ENCODE measurements at regions not wholly inside any gene's neighbourhood (a gene's known extent, or its start where the extent isn't known, plus 50 kb on each side); places are given as distances from the start of the nearest gene placed in this dataset.

GRCh38 chr20:50341880-50342637, 151.4 kb downstream of the CEBPB start:
- H2BK12ac ChIP-seq (ENCODE audit: low read length), result no peak overlapping the region
- no peak overlapping the region for H3K23ac ChIP-seq (ENCODE audit: low read depth, low read length, poor library complexity)
- no peak for DNase-seq (ENCODE audit: low spot score)

GRCh38 chr20:50342638-50343102, 152.0 kb downstream of the CEBPB start:
- H2BK12ac ChIP-seq (ENCODE audit: low read length), result no peak overlapping the region

More at GRCh38 chr20:50341880-50342637, 151.4 kb downstream of the CEBPB start:
- H3K9ac ChIP-seq (ENCODE audit: low read depth, low read length, poor library complexity), result no peak overlapping the region
- H3K4ac ChIP-seq (ENCODE audit: low read length), result no peak overlapping the region
- H3K4me1 ChIP-seq (ENCODE audit: control insufficient read depth in 2 of 2, insufficient read depth in 1 of 2, low read depth in 1 of 2, low read length in 2 of 2), result peaks cover 0 to 2% of the 10 kb centered on the region in 2 donors
- H3K27me3 ChIP-seq (ENCODE audit: control insufficient read depth in 3 of 3, insufficient read depth in 3 of 3, low read depth in 1 of 3, low read length in 3 of 3), result peaks cover 0 to 27% (median 0%) of the 10 kb centered on the region in 3 experiments
- H3K9me3 ChIP-seq (replicated peaks in 1 of 2; ENCODE audit: control insufficient read depth in 2 of 2, insufficient read depth in 1 of 2, low read depth in 1 of 2, low read length in 2 of 2), result no peaks in the 10 kb centered on the region
- H2BK120ac ChIP-seq (ENCODE audit: low read depth, low read length), result no peak overlapping the region
- H2BK5ac ChIP-seq (ENCODE audit: low read length), result no peak overlapping the region
- H3K4me2 ChIP-seq (ENCODE audit: insufficient read depth, low read length, poor library complexity, severe bottlenecking), result no peak overlapping the region
- peak overlapping the region; percentile 55 for H2BK15ac ChIP-seq (ENCODE audit: low read length)
- no peaks in the 10 kb centered on the region for H3K79me1 ChIP-seq (ENCODE audit: low read depth, low read length)
- no peak overlapping the region for H2AK5ac ChIP-seq (ENCODE audit: low read depth, low read length)
- no peak overlapping the region for H3K4me3 ChIP-seq (ENCODE audit: low read length in 2 of 2)
- no peak overlapping the region for H4K91ac ChIP-seq (ENCODE audit: low read depth, low read length, poor library complexity)
- no CpG with 5 or more reads among the region's 12 CpGs for WGBS, 2 donors (ENCODE audit: extremely low coverage in 2 of 2, insufficient read length in 2 of 2, insufficient replicate concordance in 1 of 2)
- H3K27ac ChIP-seq (replicated peaks; ENCODE audit: low read length), result no peak overlapping the region
- no peak overlapping the region for H3K18ac ChIP-seq (ENCODE audit: low read length)
- no peak overlapping the region for H3K14ac ChIP-seq (ENCODE audit: low read length)
- no peaks in the 10 kb centered on the region for H3K36me3 ChIP-seq (replicated peaks in 1 of 2; ENCODE audit: control insufficient read depth in 2 of 2, insufficient read depth in 2 of 2, low read length in 2 of 2)
- H2AFZ ChIP-seq (ENCODE audit: low read length), result no peak overlapping the region
- H4K8ac ChIP-seq (ENCODE audit: low read depth, low read length), result no peak overlapping the region

DNA sequence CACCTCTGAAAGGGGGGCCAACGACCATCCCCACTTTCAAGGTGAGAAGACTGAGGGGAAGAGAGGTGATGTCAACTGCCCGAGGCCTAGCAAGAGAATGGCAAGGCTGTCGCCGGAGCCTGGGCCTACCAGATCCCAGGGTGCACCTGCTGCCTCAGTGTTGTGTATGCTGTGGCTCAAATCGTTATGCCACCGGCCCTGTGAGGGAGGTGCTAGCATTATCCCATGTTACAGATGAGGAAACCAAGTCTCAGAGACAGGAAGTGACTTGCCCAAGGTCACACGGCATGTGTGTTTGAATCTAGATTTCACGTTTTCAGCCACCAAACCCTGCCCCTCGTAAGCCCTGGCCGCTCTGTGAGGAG, 152.5 kb downstream of the CEBPB start:
- H2BK12ac ChIP-seq (ENCODE audit: low read length), result no peak overlapping the region
- H3K9ac ChIP-seq (ENCODE audit: low read depth, low read length, poor library complexity), result no peak overlapping the region
- no peaks in the 10 kb centered on the region for H3K79me1 ChIP-seq (ENCODE audit: low read depth, low read length)
- H3K4me3 ChIP-seq (ENCODE audit: low read length in 2 of 2), result peak overlapping the region in 1 of 2 donors; percentile 15
- no peak overlapping the region for H2BK5ac ChIP-seq (ENCODE audit: low read length)
- no peak overlapping the region for H3K23ac ChIP-seq (ENCODE audit: low read depth, low read length, poor library complexity)
- H3K9me3 ChIP-seq (replicated peaks in 1 of 2; ENCODE audit: control insufficient read depth in 2 of 2, insufficient read depth in 1 of 2, low read depth in 1 of 2, low read length in 2 of 2), result no peaks in the 10 kb centered on the region
- H4K91ac ChIP-seq (ENCODE audit: low read depth, low read length, poor library complexity), result no peak overlapping the region
- H2AK5ac ChIP-seq (ENCODE audit: low read depth, low read length), result peak overlapping the region; percentile 65
- WGBS, 2 donors (ENCODE audit: extremely low coverage in 2 of 2, insufficient read length in 2 of 2, insufficient replicate concordance in 1 of 2), result no CpG with 5 or more reads among the region's 10 CpGs
- no peak overlapping the region for H3K4ac ChIP-seq (ENCODE audit: low read length)
- H3K36me3 ChIP-seq (replicated peaks in 1 of 2; ENCODE audit: control insufficient read depth in 2 of 2, insufficient read depth in 2 of 2, low read length in 2 of 2), result no peaks in the 10 kb centered on the region
- no peak overlapping the region for H3K27ac ChIP-seq (replicated peaks; ENCODE audit: low read length)
- H2BK120ac ChIP-seq (ENCODE audit: low read depth, low read length), result peak overlapping the region; percentile 38
- H3K4me2 ChIP-seq (ENCODE audit: insufficient read depth, low read length, poor library complexity, severe bottlenecking), result no peak overlapping the region
- H3K18ac ChIP-seq (ENCODE audit: low read length), result no peak overlapping the region
- peaks cover 0 to 2% of the 10 kb centered on the region in 2 donors for H3K4me1 ChIP-seq (ENCODE audit: control insufficient read depth in 2 of 2, insufficient read depth in 1 of 2, low read depth in 1 of 2, low read length in 2 of 2)
- H2AFZ ChIP-seq (ENCODE audit: low read length), result no peak overlapping the region
- no peak overlapping the region for H2BK15ac ChIP-seq (ENCODE audit: low read length)
- H4K8ac ChIP-seq (ENCODE audit: low read depth, low read length), result peak overlapping the region; percentile 56
- peaks cover 0 to 22% (median 0%) of the 10 kb centered on the region in 3 experiments for H3K27me3 ChIP-seq (ENCODE audit: control insufficient read depth in 3 of 3, insufficient read depth in 3 of 3, low read depth in 1 of 3, low read length in 3 of 3)
- no peak for DNase-seq (ENCODE audit: low spot score)
- no peak overlapping the region for H3K14ac ChIP-seq (ENCODE audit: low read length)

More at GRCh38 chr20:50342638-50343102, 152.0 kb downstream of the CEBPB start:
- no peak for DNase-seq (ENCODE audit: low spot score)
- no peaks in the 10 kb centered on the region for H3K36me3 ChIP-seq (replicated peaks in 1 of 2; ENCODE audit: control insufficient read depth in 2 of 2, insufficient read depth in 2 of 2, low read length in 2 of 2)
- H4K8ac ChIP-seq (ENCODE audit: low read depth, low read length), result no peak overlapping the region
- peaks cover 0 to 26% (median 0%) of the 10 kb centered on the region in 3 experiments for H3K27me3 ChIP-seq (ENCODE audit: control insufficient read depth in 3 of 3, insufficient read depth in 3 of 3, low read depth in 1 of 3, low read length in 3 of 3)
- no peaks in the 10 kb centered on the region for H3K9me3 ChIP-seq (replicated peaks in 1 of 2; ENCODE audit: control insufficient read depth in 2 of 2, insufficient read depth in 1 of 2, low read depth in 1 of 2, low read length in 2 of 2)
- H2BK5ac ChIP-seq (ENCODE audit: low read length), result no peak overlapping the region
- peaks cover 0 to 2% of the 10 kb centered on the region in 2 donors for H3K4me1 ChIP-seq (ENCODE audit: control insufficient read depth in 2 of 2, insufficient read depth in 1 of 2, low read depth in 1 of 2, low read length in 2 of 2)
- no peak overlapping the region for H3K18ac ChIP-seq (ENCODE audit: low read length)
- no peak overlapping the region for H3K9ac ChIP-seq (ENCODE audit: low read depth, low read length, poor library complexity)
- H2AFZ ChIP-seq (ENCODE audit: low read length), result no peak overlapping the region
- no peak overlapping the region for H2AK5ac ChIP-seq (ENCODE audit: low read depth, low read length)
- no peaks in the 10 kb centered on the region for H3K79me1 ChIP-seq (ENCODE audit: low read depth, low read length)
- H3K23ac ChIP-seq (ENCODE audit: low read depth, low read length, poor library complexity), result no peak overlapping the region
- H3K4ac ChIP-seq (ENCODE audit: low read length), result no peak overlapping the region
- no peak overlapping the region for H2BK120ac ChIP-seq (ENCODE audit: low read depth, low read length)
- no peak overlapping the region for H3K4me2 ChIP-seq (ENCODE audit: insufficient read depth, low read length, poor library complexity, severe bottlenecking)
- H3K4me3 ChIP-seq (ENCODE audit: low read length in 2 of 2), result no peak overlapping the region
- H4K91ac ChIP-seq (ENCODE audit: low read depth, low read length, poor library complexity), result no peak overlapping the region
- no peak overlapping the region for H3K14ac ChIP-seq (ENCODE audit: low read length)
- H2BK15ac ChIP-seq (ENCODE audit: low read length), result no peak overlapping the region
- WGBS, 2 donors (ENCODE audit: extremely low coverage in 2 of 2, insufficient read length in 2 of 2, insufficient replicate concordance in 1 of 2), result no CpG with 5 or more reads among the region's 5 CpGs
- H3K27ac ChIP-seq (replicated peaks; ENCODE audit: low read length), result no peak overlapping the region

GRCh38 chr20:50343490-50344179, 153.0 kb downstream of the CEBPB start:
- Histone ChIP-seq H3K4me3 (ENCODE audit: low read length in 2 of 2) (no peak overlapping the region), H2BK12ac (ENCODE audit: low read length) (peak overlapping the region; percentile 24), H4K91ac (ENCODE audit: low read depth, low read length, poor library complexity) (no peak overlapping the region), H2BK5ac (ENCODE audit: low read length) (no peak overlapping the region), H2AK5ac (ENCODE audit: low read depth, low read length) (peak overlapping the region; percentile 65), H2BK120ac (ENCODE audit: low read depth, low read length) (peak overlapping the region; percentile 38), H3K23ac (ENCODE audit: low read depth, low read length, poor library complexity) (peak overlapping the region; percentile 37), H3K4me2 (ENCODE audit: insufficient read depth, low read length, poor library complexity, severe bottlenecking) (no peak overlapping the region), H3K4me1 (ENCODE audit: control insufficient read depth in 2 of 2, insufficient read depth in 1 of 2, low read depth in 1 of 2, low read length in 2 of 2) (peaks cover 0 to under 1% of the 10 kb centered on the region in 2 donors), H4K8ac (ENCODE audit: low read depth, low read length) (peak overlapping the region; percentile 56), H3K9ac (ENCODE audit: low read depth, low read length, poor library complexity) (peak overlapping the region; percentile 53), H3K36me3 (replicated peaks in 1 of 2; ENCODE audit: control insufficient read depth in 2 of 2, insufficient read depth in 2 of 2, low read length in 2 of 2) (no peaks in the 10 kb centered on the region), H3K79me1 (ENCODE audit: low read depth, low read length) (no peaks in the 10 kb centered on the region), H3K4ac (ENCODE audit: low read length) (no peak overlapping the region), H3K9me3 (replicated peaks in 1 of 2; ENCODE audit: control insufficient read depth in 2 of 2, insufficient read depth in 1 of 2, low read depth in 1 of 2, low read length in 2 of 2) (no peaks in the 10 kb centered on the region), H2AFZ (ENCODE audit: low read length) (no peak overlapping the region), H3K18ac (ENCODE audit: low read length) (peak overlapping the region; percentile 77), H3K14ac (ENCODE audit: low read length) (peak overlapping the region; percentile 85), H2BK15ac (ENCODE audit: low read length) (peak overlapping the region; percentile 70), H3K27ac (replicated peaks; ENCODE audit: low read length) (no peak overlapping the region), H3K27me3 (ENCODE audit: control insufficient read depth in 3 of 3, insufficient read depth in 3 of 3, low read depth in 1 of 3, low read length in 3 of 3) (peaks cover 0 to 18% (median 0%) of the 10 kb centered on the region in 3 experiments)
- no CpG with 5 or more reads among the region's 25 CpGs for WGBS, 2 donors (ENCODE audit: extremely low coverage in 2 of 2, insufficient read length in 2 of 2, insufficient replicate concordance in 1 of 2)
- DNase-seq (ENCODE audit: low spot score), result no peak

Measured in neuronal stem cell (in vitro differentiated cells).